Endodermal cell (in vitro differentiated cells): ENCODE measurements at regions not wholly inside any gene's neighbourhood (a gene's known extent, or its start where the extent isn't known, plus 50 kb on each side); places are given as distances from the start of the nearest gene placed in this dataset.

Experiments used
- DNase-seq: peaks from one replicate; pipeline ENCODE4 v3.0.0-alpha.2; 2017
- H3K27ac ChIP-seq: 2 replicates; pipeline ENCODE4 v1.5.1; 2013; ENCODE audit warnings: mild to moderate bottlenecking, low read depth, low read length, moderate library complexity
- H3K27me3 ChIP-seq: 2 replicates; pipeline ENCODE4 v1.6.1; 2013; ENCODE audit warnings: mild to moderate bottlenecking, low read length, moderate library complexity; ENCODE audit not compliant: insufficient read depth, control insufficient read depth, poor library complexity, severe bottlenecking
- H3K36me3 ChIP-seq: 2 replicates; pipeline ENCODE4 v1.7.0; 2013; ENCODE audit warnings: mild to moderate bottlenecking, low read length, moderate library complexity; ENCODE audit not compliant: control insufficient read depth, insufficient read depth
- H3K4me1 ChIP-seq: one replicate; pipeline ENCODE4 v1.7.0; 2013; ENCODE audit warnings: low read length; ENCODE audit not compliant: control insufficient read depth, insufficient read depth
- H3K4me3 ChIP-seq: 2 replicates; pipeline ENCODE4 v1.5.1; 2013; ENCODE audit warnings: mild to moderate bottlenecking, low read length, moderate library complexity
- H3K9ac ChIP-seq: 2 replicates; pipeline ENCODE4 v1.6.1; 2013; ENCODE audit warnings: mild to moderate bottlenecking, low read length, moderate library complexity; ENCODE audit not compliant: poor library complexity, severe bottlenecking; ENCODE audit errors: extremely low read depth
- H3K9me3 ChIP-seq: 2 replicates; pipeline ENCODE4 v1.6.1; 2013; ENCODE audit warnings: mild to moderate bottlenecking, low read length, moderate library complexity; ENCODE audit not compliant: control insufficient read depth
- H3K27ac Mint-ChIP-seq: 2 replicates; pipeline ENCODE4 v1.8.0; 2020; ENCODE audit warnings: mixed read lengths
- H3K27me3 Mint-ChIP-seq: 2 replicates; pipeline ENCODE4 v1.8.0; 2021; ENCODE audit warnings: mild to moderate bottlenecking, mixed read lengths; ENCODE audit not compliant: insufficient read depth
- H3K36me3 Mint-ChIP-seq: 2 replicates; pipeline ENCODE4 v1.8.0; 2020; ENCODE audit warnings: low read depth, mixed read lengths
- H3K4me1 Mint-ChIP-seq: 2 replicates; pipeline ENCODE4 v1.8.0; 2020; ENCODE audit warnings: mixed read lengths
- H3K4me3 Mint-ChIP-seq: 2 replicates; pipeline ENCODE4 v1.8.0; 2020; ENCODE audit warnings: mild to moderate bottlenecking, moderate library complexity, mixed read lengths
- H3K9me3 Mint-ChIP-seq: 2 replicates; pipeline ENCODE4 v1.8.0; 2020; ENCODE audit warnings: mild to moderate bottlenecking, mixed read lengths
- WGBS, 2 experiments: methylation state at CpG; one replicate each; pipeline versions ENCODE4 v1.1.5 to v1.1.7; 2013; ENCODE audit warnings: missing lambda C conversion rate in 2 of 2, mixed read lengths in 1 of 2; ENCODE audit not compliant: insufficient coverage in 1 of 2, insufficient read length in 1 of 2; 5-methylcytosine and 5-hydroxymethylcytosine counted together
- TF ChIP-seq, protein P1 (sequence below): fragments of 200-600 bp; sonication (generic); conservative IDR thresholded peaks from 2 replicates; pipeline ENCODE4 v1.5.0; 2021; ENCODE audit warnings: antibody characterized with exemption, mild to moderate bottlenecking

DNA sequence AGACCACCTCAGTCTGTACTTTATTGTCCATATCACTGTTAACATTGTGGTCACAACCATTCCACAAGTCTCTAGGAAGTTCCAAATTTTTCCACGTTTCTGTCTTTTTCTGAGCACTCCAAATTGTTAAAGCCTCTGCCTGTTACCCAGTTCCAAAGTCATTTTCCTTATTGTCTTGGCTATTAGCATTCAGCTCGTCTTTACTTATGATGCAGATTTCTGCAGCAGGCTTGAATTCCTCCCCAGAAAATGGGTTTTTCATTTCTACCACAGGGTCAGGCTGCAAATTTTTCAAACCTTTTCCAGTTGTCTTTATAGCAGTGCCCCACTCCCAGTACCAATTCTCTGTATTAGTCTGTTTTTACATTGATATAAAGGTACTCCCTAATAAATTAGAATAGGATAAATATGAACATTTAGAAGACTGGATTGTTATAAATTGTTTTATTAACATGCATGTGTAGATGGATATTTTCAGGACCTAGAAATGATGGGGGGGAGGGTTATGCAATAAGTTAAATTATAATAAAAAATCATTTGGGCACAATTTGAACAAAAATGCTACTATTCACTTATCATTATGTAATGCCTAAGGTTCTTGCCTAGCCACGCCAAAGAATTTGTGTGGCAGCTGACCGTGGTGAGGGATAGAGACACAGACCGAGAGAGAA is 595.3 kb upstream of the ADGRB3 start:
- WGBS, 2 experiments, result 0 to 45% methylated on average over 1 to 4 of the region's 5 CpGs
- H3K27ac ChIP-seq, result no peak overlapping the region
- H3K4me3 ChIP-seq, result no peak overlapping the region

DNA sequence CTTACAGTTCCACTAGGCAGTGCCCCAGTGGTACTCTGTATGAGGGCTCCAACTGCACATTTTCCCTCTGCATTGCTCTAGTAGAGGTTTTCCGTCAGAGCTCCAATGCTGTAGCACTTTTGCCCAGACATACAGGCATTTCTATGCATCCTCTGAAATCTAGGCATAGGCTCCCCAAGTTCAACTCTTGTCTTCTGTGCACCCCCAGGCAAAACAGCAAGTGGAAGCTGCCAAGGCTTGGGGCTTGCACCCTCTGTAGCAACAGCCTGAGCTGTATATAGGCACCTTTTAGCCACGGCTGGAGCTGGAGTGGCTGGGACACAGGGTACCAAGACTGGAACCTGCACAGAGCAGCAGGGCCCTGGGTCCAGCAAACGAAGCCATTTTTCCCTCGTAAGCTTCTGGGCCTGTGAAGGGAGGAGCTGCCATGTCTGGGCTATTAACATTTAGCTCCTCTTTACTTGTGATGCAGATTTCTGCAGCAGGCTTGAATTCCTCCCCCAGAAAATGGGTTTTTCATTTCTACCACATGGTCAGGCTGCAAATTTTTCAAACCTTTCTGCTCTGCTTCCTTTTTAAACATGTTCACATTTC is 596.2 kb upstream of the ADGRB3 start:
- Histone ChIP-seq H3K4me1 (no peaks in the 10 kb centered on the region), H3K36me3 (no peaks in the 10 kb centered on the region), H3K4me3 (no peak overlapping the region), H3K27me3 (no peaks in the 10 kb centered on the region), H3K27ac (no peak overlapping the region), H3K9me3 (peaks cover 10% of the 10 kb centered on the region), H3K9ac (no peak overlapping the region)
- Mint-ChIP-seq H3K9me3 (peaks cover 26% of the 10 kb centered on the region), H3K4me3 (no peak overlapping the region), H3K4me1 (peaks cover 29% of the 10 kb centered on the region), H3K27ac (peak overlapping the region; percentile 93), H3K36me3 (peaks cover 5% of the 10 kb centered on the region), H3K27me3 (no peaks in the 10 kb centered on the region)
- DNase-seq, result peak; percentile 78
- 38 to 67% methylated on average over 3 to 4 of the region's 4 CpGs for WGBS, 2 experiments
- TF ChIP-seq, protein P1, sequence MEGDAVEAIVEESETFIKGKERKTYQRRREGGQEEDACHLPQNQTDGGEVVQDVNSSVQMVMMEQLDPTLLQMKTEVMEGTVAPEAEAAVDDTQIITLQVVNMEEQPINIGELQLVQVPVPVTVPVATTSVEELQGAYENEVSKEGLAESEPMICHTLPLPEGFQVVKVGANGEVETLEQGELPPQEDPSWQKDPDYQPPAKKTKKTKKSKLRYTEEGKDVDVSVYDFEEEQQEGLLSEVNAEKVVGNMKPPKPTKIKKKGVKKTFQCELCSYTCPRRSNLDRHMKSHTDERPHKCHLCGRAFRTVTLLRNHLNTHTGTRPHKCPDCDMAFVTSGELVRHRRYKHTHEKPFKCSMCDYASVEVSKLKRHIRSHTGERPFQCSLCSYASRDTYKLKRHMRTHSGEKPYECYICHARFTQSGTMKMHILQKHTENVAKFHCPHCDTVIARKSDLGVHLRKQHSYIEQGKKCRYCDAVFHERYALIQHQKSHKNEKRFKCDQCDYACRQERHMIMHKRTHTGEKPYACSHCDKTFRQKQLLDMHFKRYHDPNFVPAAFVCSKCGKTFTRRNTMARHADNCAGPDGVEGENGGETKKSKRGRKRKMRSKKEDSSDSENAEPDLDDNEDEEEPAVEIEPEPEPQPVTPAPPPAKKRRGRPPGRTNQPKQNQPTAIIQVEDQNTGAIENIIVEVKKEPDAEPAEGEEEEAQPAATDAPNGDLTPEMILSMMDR, result no peak

More for the DNA sequence above, 595.3 kb upstream of the ADGRB3 start:
- Mint-ChIP-seq H3K27ac (peak overlapping the region; percentile 93), H3K4me3 (peak overlapping the region; percentile 11), H3K27me3 (no peaks in the 10 kb centered on the region), H3K9me3 (peaks cover 23% of the 10 kb centered on the region), H3K4me1 (peaks cover 29% of the 10 kb centered on the region), H3K36me3 (peaks cover 5% of the 10 kb centered on the region)
- Histone ChIP-seq H3K4me1 (no peaks in the 10 kb centered on the region), H3K9ac (no peak overlapping the region), H3K36me3 (no peaks in the 10 kb centered on the region), H3K27me3 (no peaks in the 10 kb centered on the region), H3K9me3 (peaks cover 6% of the 10 kb centered on the region)
- TF ChIP-seq, protein P1, result no peak
- DNase-seq, result no peak

DNA sequence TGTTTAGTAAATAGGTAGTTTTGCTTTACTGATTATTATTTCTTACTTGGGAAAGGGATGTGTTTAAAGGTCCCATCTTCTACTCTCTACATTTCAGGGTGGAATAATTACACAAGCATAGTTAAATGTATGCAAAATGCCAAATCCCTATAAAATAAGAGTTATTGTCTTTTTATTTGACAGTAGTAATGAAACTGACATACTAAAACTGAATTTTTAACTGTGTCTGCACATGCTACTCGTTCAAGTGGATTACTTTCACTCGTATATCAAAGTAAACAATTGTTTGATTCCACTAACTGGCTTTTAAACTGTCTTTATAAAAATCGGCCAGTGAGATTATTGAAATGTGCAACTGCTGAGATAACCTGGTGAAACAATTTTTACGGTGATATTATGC is 602.9 kb upstream of the ADGRB3 start:
- TF ChIP-seq, protein P1, result no peak
- no peak overlapping the region for H3K27ac Mint-ChIP-seq
- H3K36me3 Mint-ChIP-seq, result no peaks in the 10 kb centered on the region
- Histone ChIP-seq H3K9me3 (peaks cover 10% of the 10 kb centered on the region), H3K9ac (no peak overlapping the region), H3K4me3 (no peak overlapping the region), H3K4me1 (no peaks in the 10 kb centered on the region), H3K36me3 (no peaks in the 10 kb centered on the region), H3K27me3 (no peaks in the 10 kb centered on the region), H3K27ac (no peak overlapping the region)
- DNase-seq, result no peak
- WGBS, 2 experiments, result 92 to 100% methylated on average over 2 to 4 of the region's 4 CpGs
- no peaks in the 10 kb centered on the region for H3K4me1 Mint-ChIP-seq
- peaks cover 21% of the 10 kb centered on the region for H3K9me3 Mint-ChIP-seq
- no peak overlapping the region for H3K4me3 Mint-ChIP-seq
- no peaks in the 10 kb centered on the region for H3K27me3 Mint-ChIP-seq
